ENCODE measurements at regions not wholly inside any gene's neighbourhood (a gene's known extent, or its start where the extent isn't known, plus 50 kb on each side); places are given as distances from the start of the nearest gene placed in this dataset.

GRCh38 chr7:33781167-33781566, 124.2 kb upstream of the BMPER start:
- Histone ChIP-seq H3K27me3 (no peaks in the 10 kb centered on the region), H3K4me1 (ENCODE audit: insufficient read depth) (no peaks in the 10 kb centered on the region), H3K36me3 (no peaks in the 10 kb centered on the region), H3K9me3 (peaks cover 0 to 9% of the 10 kb centered on the region in 2 donors), H3K4me3 (no peak overlapping the region), H3K27ac (no peak overlapping the region)
- intact Hi-C loops (cut with DNase I): no loop called here
- 80 to 88% (median 84%) methylated on average over 3 of the region's 3 CpGs for WGBS, 3 donors
- DNase-seq: no peak
- TF ChIP-seq POLR2A (IDR thresholded peaks at IDR 0.05): no peak
- no peak for TF ChIP-seq CTCF (IDR thresholded peaks at IDR 0.05)
- TF ChIP-seq EP300 (IDR thresholded peaks at IDR 0.05): no peak

GRCh38 chr7:33781796-33782195, 123.5 kb upstream of the BMPER start:
- no peak for DNase-seq
- Histone ChIP-seq H3K4me1 (ENCODE audit: insufficient read depth) (no peaks in the 10 kb centered on the region), H3K9me3 (peaks cover 0 to 9% of the 10 kb centered on the region in 2 donors), H3K36me3 (no peaks in the 10 kb centered on the region), H3K27me3 (no peaks in the 10 kb centered on the region), H3K27ac (no peak overlapping the region), H3K4me3 (no peak overlapping the region)
- intact Hi-C loops (cut with DNase I): no loop called here
- 66 to 83% (median 82%) methylated on average over 3 of the region's 3 CpGs for WGBS, 3 donors
- TF ChIP-seq EP300 (IDR thresholded peaks at IDR 0.05) (no peak), CTCF (IDR thresholded peaks at IDR 0.05) (no peak), POLR2A (IDR thresholded peaks at IDR 0.05) (no peak)

GRCh38 chr7:33784000-33784399, 121.3 kb upstream of the BMPER start:
- DNase-seq: no peak
- Histone ChIP-seq H3K36me3 (no peaks in the 10 kb centered on the region), H3K27me3 (no peaks in the 10 kb centered on the region), H3K9me3 (peaks cover 0 to 9% of the 10 kb centered on the region in 2 donors), H3K27ac (no peak overlapping the region), H3K4me3 (no peak overlapping the region), H3K4me1 (ENCODE audit: insufficient read depth) (no peaks in the 10 kb centered on the region)
- 88 to 96% (median 92%) methylated on average over 2 of the region's 2 CpGs for WGBS, 3 donors
- TF ChIP-seq POLR2A (IDR thresholded peaks at IDR 0.05) (no peak), EP300 (IDR thresholded peaks at IDR 0.05) (no peak), CTCF (IDR thresholded peaks at IDR 0.05) (no peak)
- intact Hi-C loops (cut with DNase I): no loop called here

- no peaks in the 10 kb centered on the region for H3K27me3 ChIP-seq
- 67 to 80% (median 79%) methylated on average over 6 of the region's 6 CpGs for WGBS, 3 donors
- H3K4me1 ChIP-seq (ENCODE audit: insufficient read depth): no peaks in the 10 kb centered on the region
- DNase-seq: no peak
- H3K27ac ChIP-seq: no peak overlapping the region
- H3K36me3 ChIP-seq: no peaks in the 10 kb centered on the region
- TF ChIP-seq EP300 (IDR thresholded peaks at IDR 0.05): no peak
- no peak for TF ChIP-seq CTCF (IDR thresholded peaks at IDR 0.05)
- TF ChIP-seq POLR2A (IDR thresholded peaks at IDR 0.05): no peak
- H3K4me3 ChIP-seq: no peak overlapping the region
- intact Hi-C loops (cut with DNase I): no loop called here
- H3K9me3 ChIP-seq: no peaks in the 10 kb centered on the region
Observed at GRCh38 chr7:33788531-33788930, 116.8 kb upstream of the BMPER start.
